Pancreas (tissue), 10 donors: ENCODE measurements at regions not wholly inside any gene's neighbourhood (a gene's known extent, or its start where the extent isn't known, plus 50 kb on each side); places are given as distances from the start of the nearest gene placed in this dataset.

Experiments used
- ATAC-seq, 4 donors: fragments of 200-7000 bp; cut with Tn5 transposase; one replicate each; pipeline versions ENCODE4 v1.8.0 to v1.9.1; 2020; ENCODE audit warnings: mild to moderate bottlenecking in 4 of 4, moderate library complexity in 4 of 4
- DNase-seq, 6 donors: peaks; one replicate each; pipeline ENCODE4 v3.0.0-alpha.2; 2020
- FAIRE-seq: peaks from 2 replicates; lab custom pipeline; 2012; peaks lifted over from hg19 to GRCh38; lab: Jason Lieb, UNC
- H3K27ac ChIP-seq, 4 donors: fragments of 200-600 bp; sonication (generic); 1 replicate in 3 of 4; 2 replicates in 1 of 4; pipeline versions ENCODE4 v1.5.0 to v1.8.0; 2020
- H3K27me3 ChIP-seq, 4 donors: fragments of 200-600 bp; one replicate each; pipeline ENCODE4 v1.8.0; 2021
- H3K36me3 ChIP-seq, 3 donors: fragments of 200-600 bp; sonication (generic) in 1 of 3; one replicate each; pipeline versions ENCODE4 v1.5.0 to v1.8.0; 2020 to 2021
- H3K4me1 ChIP-seq, 3 donors: fragments of 200-600 bp; one replicate each; pipeline ENCODE4 v1.8.0; 2021
- H3K4me3 ChIP-seq, 4 donors: fragments of 200-600 bp; sonication (generic) in 2 of 4; one replicate each; pipeline versions ENCODE4 v1.5.0 to v1.8.0; 2020 to 2021
- H3K9me3 ChIP-seq, 4 donors: fragments of 200-600 bp; one replicate each; pipeline ENCODE4 v1.8.0; 2021
- CTCF ChIP-seq, 4 donors: fragments of 200-600 bp; sonication (generic) in 3 of 4; IDR thresholded peaks; one replicate each; pipeline versions ENCODE4 v1.5.0 to v1.8.0; 2021; ENCODE audit warnings: antibody characterized with exemption in 4 of 4
- WGBS, 2 donors: extraction: QIAGEN DNeasy Blood & Tissue Kit; methylation state at CpG; one replicate each; pipeline ENCODE4 v1.1.7; 2013; 5-methylcytosine and 5-hydroxymethylcytosine counted together
- intact Hi-C, 3 donors: fragments of 100-400 bp; cut with DNase I; formaldehyde crosslinking; loops; one replicate each; pipeline versions ENCODE4 v1.11.1 to v1.14.2; 2022
- donor health status: healthy with polysubstance abuse.
- donor health status: DM: no; HTN: no; CAD: no; lungs with moderate emphysema.
- donor health status: DM: no; HTN: no; CAD: no.
- donor health status: control.
- donor health status: control.
- donor health status: Bipolar disorder and iron deficiency.
- donor health status: DM: yes; HTN: yes; CAD: no.
- donor health status: DM: no; HTN: no; CAD: no.
- donor health status: DM: no; HTN: no; CAD: no.
- donor health status: DM: yes; HTN: yes; CAD: no.

DNA sequence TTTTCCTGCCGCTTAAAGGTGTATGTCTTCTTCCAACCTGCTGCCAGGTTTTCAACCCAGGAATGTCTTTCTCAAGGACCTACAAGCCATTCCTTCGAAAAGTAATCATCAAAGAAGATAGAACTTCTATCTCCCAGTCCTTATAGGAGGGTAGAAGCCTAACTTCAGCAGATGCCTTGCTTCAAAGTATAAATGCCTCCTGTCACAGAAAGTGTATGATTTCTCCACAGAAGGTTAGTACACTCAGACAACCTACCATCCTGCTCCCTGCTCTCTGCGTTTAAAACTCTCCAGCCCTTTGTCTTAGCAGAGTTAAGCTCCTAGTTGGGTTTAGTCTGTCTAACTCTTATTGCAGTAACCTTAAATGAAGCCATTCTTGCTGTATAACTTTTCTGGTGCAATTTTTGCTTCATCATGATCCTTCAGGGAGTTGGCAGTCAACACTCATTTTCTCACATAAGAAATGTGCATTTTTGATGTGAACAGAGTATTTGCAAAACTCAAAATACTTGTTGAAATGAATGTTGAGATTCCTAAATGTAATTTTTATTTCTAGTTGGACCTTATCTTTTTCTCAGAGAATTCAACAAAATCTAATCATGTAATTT, 737.5 kb downstream of the LIG4 start:
- TF ChIP-seq CTCF (IDR thresholded peaks at IDR 0.05), result no peak
- no peaks in the 10 kb centered on the region for H3K36me3 ChIP-seq
- FAIRE-seq (no peak), DNase-seq (no peak), ATAC-seq (no peak)
- WGBS, 2 donors, result 56 to 60% methylated on average over 3 of the region's 3 CpGs
- H3K27me3 ChIP-seq, result no peaks in the 10 kb centered on the region
- H3K9me3 ChIP-seq, result no peaks in the 10 kb centered on the region
- intact Hi-C loops, result no loop called here
- no peak overlapping the region for H3K27ac ChIP-seq
- H3K4me1 ChIP-seq, result no peaks in the 10 kb centered on the region
- no peak overlapping the region for H3K4me3 ChIP-seq

DNA sequence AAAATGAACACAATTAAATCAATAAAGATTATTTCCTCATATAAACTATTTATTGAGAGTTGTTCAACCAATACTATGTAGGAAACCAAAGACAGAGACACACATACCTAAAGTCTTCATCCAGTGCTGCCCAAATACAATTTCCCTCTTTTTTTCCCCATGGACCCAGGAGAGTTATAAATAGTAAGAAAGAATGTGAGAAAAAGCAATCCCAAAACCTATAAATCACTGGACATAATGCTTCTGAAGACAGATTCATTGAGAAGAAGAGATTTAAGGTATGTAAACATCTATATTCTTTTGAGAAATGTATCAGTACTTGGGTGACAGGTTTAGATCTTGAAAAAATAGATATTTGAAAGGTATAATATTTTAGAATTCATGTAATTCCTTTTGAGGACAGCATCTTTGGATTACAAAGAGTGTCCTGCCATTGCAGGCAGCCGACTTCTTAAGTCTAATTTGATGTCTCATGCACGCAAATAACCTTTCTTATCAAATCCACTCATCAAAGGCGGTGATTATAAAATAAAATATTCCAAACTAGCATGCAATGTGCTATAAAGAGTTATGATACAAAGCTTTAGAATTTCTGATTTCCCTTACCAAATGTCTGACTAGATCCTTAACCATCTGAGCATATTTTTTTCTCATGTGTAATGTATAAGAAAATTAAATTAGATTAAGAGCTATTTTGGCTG, 739.4 kb downstream of the LIG4 start:
- no peaks in the 10 kb centered on the region for H3K27me3 ChIP-seq
- no peak overlapping the region for H3K27ac ChIP-seq
- H3K4me1 ChIP-seq, result no peaks in the 10 kb centered on the region
- DNase-seq, result no peak
- H3K36me3 ChIP-seq, result no peaks in the 10 kb centered on the region
- no peaks in the 10 kb centered on the region for H3K9me3 ChIP-seq
- 59 to 61% methylated on average over 3 of the region's 3 CpGs for WGBS, 2 donors
- H3K4me3 ChIP-seq, result no peak overlapping the region
- no peak for TF ChIP-seq CTCF (IDR thresholded peaks at IDR 0.05)
- no peak for ATAC-seq
- intact Hi-C loops, result no loop called here
- FAIRE-seq, result no peak

- DNase-seq (no peak), ATAC-seq (no peak)
- intact Hi-C loops, result no loop called here
Observed at GRCh38 chr13:107473253-107473652, 742.1 kb downstream of the LIG4 start.

GRCh38 chr13:107466326-107467099, 748.8 kb downstream of the LIG4 start:
- ATAC-seq (no peak), FAIRE-seq (no peak)

More at GRCh38 chr13:107473253-107473652, 742.1 kb downstream of the LIG4 start:
- Histone ChIP-seq H3K27ac (no peak overlapping the region), H3K27me3 (no peaks in the 10 kb centered on the region), H3K36me3 (no peaks in the 10 kb centered on the region), H3K4me3 (no peak overlapping the region), H3K4me1 (no peaks in the 10 kb centered on the region), H3K9me3 (no peaks in the 10 kb centered on the region)
- no peak for TF ChIP-seq CTCF (IDR thresholded peaks at IDR 0.05)
- no peak for FAIRE-seq
- WGBS, 2 donors, result 77 to 83% methylated on average over 4 of the region's 4 CpGs

More at GRCh38 chr13:107466326-107467099, 748.8 kb downstream of the LIG4 start:
- no peak for DNase-seq
- H3K4me3 ChIP-seq, result no peak overlapping the region
- H3K9me3 ChIP-seq, result no peaks in the 10 kb centered on the region
- TF ChIP-seq CTCF (IDR thresholded peaks at IDR 0.05), result no peak
- H3K36me3 ChIP-seq, result no peaks in the 10 kb centered on the region
- no peaks in the 10 kb centered on the region for H3K27me3 ChIP-seq
- 44 to 67% methylated on average over 3 of the region's 3 CpGs for WGBS, 2 donors
- H3K27ac ChIP-seq, result no peak overlapping the region
- no peaks in the 10 kb centered on the region for H3K4me1 ChIP-seq
- intact Hi-C loops, result no loop called here
